ENCODE measurements at regions not wholly inside any gene's neighbourhood (a gene's known extent, or its start where the extent isn't known, plus 50 kb on each side); places are given as distances from the start of the nearest gene placed in this dataset.

- Histone ChIP-seq H3K4me1 (replicated peaks in 1 of 4; ENCODE audit: control insufficient read depth in 3 of 4, insufficient read depth in 4 of 4, low read length in 3 of 4) (no peaks in the 10 kb centered on the region), H3K4me2 (ENCODE audit: insufficient read depth in 1 of 2, low read depth in 2 of 2, low read length in 2 of 2) (no peak overlapping the region), H3K56ac (replicated peaks; ENCODE audit: insufficient read length, low read depth, low read length) (no peak overlapping the region), H3K23me2 (ENCODE audit: low read depth, low read length) (no peaks in the 10 kb centered on the region), H3K79me2 (ENCODE audit: control insufficient read depth in 1 of 2, insufficient read depth in 2 of 2, low read length in 2 of 2) (no peaks in the 10 kb centered on the region), H2AK5ac (ENCODE audit: low read depth, low read length) (no peak overlapping the region), H3K4ac (replicated peaks; ENCODE audit: insufficient read length, low read depth, low read length) (no peak overlapping the region), H3K27me3 (replicated peaks in 1 of 4; ENCODE audit: control insufficient read depth in 3 of 4, extremely low read depth in 1 of 4, insufficient read depth in 3 of 4, low read length in 3 of 4) (no peaks in the 10 kb centered on the region), H2BK120ac (replicated peaks; ENCODE audit: low read depth, low read length) (no peak overlapping the region), H4K8ac (ENCODE audit: extremely low read depth, insufficient read depth, low read length) (no peak overlapping the region), H2BK12ac (ENCODE audit: low read depth, low read length) (no peak overlapping the region), H3K79me1 (ENCODE audit: low read depth, low read length) (no peaks in the 10 kb centered on the region), H2BK5ac (ENCODE audit: low read depth, low read length) (no peak overlapping the region), H2BK20ac (ENCODE audit: low read length) (no peak overlapping the region), H3K4me3 (ENCODE audit: extremely low read depth in 1 of 4, insufficient read depth in 2 of 4, low read depth in 3 of 4, low read length in 4 of 4) (no peak overlapping the region), H3K18ac (ENCODE audit: extremely low read depth, low read length) (no peak overlapping the region), H3K36me3 (ENCODE audit: control insufficient read depth in 2 of 4, insufficient read depth in 4 of 4, low read length in 3 of 4) (no peaks in the 10 kb centered on the region), H3K9me3 (ENCODE audit: insufficient read depth in 2 of 2, low read depth in 1 of 2, low read length in 1 of 2) (no peaks in the 10 kb centered on the region), H2BK15ac (ENCODE audit: low read length) (no peak overlapping the region), H4K91ac (replicated peaks; ENCODE audit: insufficient read length, low read length) (no peak overlapping the region), H4K5ac (ENCODE audit: insufficient read length, low read depth, low read length) (no peak overlapping the region), H3K27ac (ENCODE audit: low read depth, low read length) (no peak overlapping the region), H3K9ac (replicated peaks in 1 of 4; ENCODE audit: extremely low read depth in 1 of 4, low read depth in 3 of 4, low read length in 3 of 4) (no peak overlapping the region), H2AFZ (ENCODE audit: low read length) (no peak overlapping the region), H3K14ac (ENCODE audit: insufficient read length) (no peak overlapping the region), H3K23ac (ENCODE audit: insufficient read length) (no peak overlapping the region), H4K20me1 (replicated peaks in 1 of 2; ENCODE audit: control insufficient read depth in 1 of 2, insufficient read depth in 2 of 2, low read length in 2 of 2) (no peaks in the 10 kb centered on the region)
- no peak for FAIRE-seq
- WGBS, 2 experiments (ENCODE audit: extremely low coverage in 1 of 2, insufficient coverage in 1 of 2, insufficient read length in 1 of 2, insufficient replicate concordance in 2 of 2, low coverage in 1 of 2, low lambda C conversion rate in 2 of 2, missing lambda C conversion rate in 1 of 2) = 71% methylated on average over 2 of the region's 2 CpGs; no CpG with 5 or more reads in 1 of the 2 experiments
- ChIA-PET POLR2A (ENCODE audit: partially characterized antibody) (no interaction called here), CTCF (ENCODE audit: partially characterized antibody) (no interaction called here)
- no peak for DNase-seq (ENCODE audit: low read depth in 1 of 2, low spot score in 2 of 2)
- TF ChIP-seq KDM5A (IDR thresholded peaks at IDR 0.05; ENCODE audit: low read length) (no peak), SUZ12 (IDR thresholded peaks at IDR 0.05; ENCODE audit: low read length) (no peak), MAFK (IDR thresholded peaks at IDR 0.05; ENCODE audit: low read depth, low read length) (no peak), E2F6 (IDR thresholded peaks at IDR 0.05) (no peak), SIN3A (conservative IDR thresholded peaks at IDR 0.05 in 1 of 2, IDR thresholded peaks at IDR 0.05 in 1 of 2; ENCODE audit: low read depth in 1 of 2, low read length in 2 of 2) (no peak), SP2 (IDR thresholded peaks at IDR 0.05; ENCODE audit: low read length) (no peak), JUN (IDR thresholded peaks at IDR 0.05; ENCODE audit: low read depth, low read length) (no peak), TAF1 (IDR thresholded peaks at IDR 0.05; ENCODE audit: low read depth, low read length) (no peak), HDAC2 (IDR thresholded peaks at IDR 0.05; ENCODE audit: borderline replicate concordance in 1 of 2, low read depth in 2 of 2, low read length in 2 of 2) (no peak), TEAD4 (IDR thresholded peaks at IDR 0.05; ENCODE audit: low read depth, low read length) (no peak)
These were observed 205.5 kb downstream of the PRR32 start for GRCh38 chrX:127025013-127025412.

Measured in H1 (cell line).